ENCODE measurements at regions not wholly inside any gene's neighbourhood (a gene's known extent, or its start where the extent isn't known, plus 50 kb on each side); places are given as distances from the start of the nearest gene placed in this dataset.

DNA sequence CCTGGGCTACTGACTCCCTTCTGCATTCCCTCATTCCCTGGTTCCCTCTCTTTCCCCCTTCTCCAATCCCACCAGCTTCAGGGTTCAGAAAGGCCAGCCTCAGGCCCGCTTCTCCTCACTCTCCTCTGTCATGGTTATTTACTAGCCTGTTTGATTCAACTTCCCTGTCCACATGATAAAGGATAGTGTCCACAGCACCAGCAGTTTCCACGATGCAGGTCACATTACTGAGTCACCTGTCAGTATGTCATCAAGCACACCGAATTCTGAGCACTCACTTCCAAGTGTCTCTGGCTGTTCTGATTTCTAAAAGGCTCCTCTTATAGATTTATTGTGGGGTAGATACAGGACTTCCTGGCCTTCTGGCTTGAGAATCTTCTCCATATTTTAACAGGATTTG, 96.6 kb upstream of the CTNNB1 start:
- TF ChIP-seq, protein P1, sequence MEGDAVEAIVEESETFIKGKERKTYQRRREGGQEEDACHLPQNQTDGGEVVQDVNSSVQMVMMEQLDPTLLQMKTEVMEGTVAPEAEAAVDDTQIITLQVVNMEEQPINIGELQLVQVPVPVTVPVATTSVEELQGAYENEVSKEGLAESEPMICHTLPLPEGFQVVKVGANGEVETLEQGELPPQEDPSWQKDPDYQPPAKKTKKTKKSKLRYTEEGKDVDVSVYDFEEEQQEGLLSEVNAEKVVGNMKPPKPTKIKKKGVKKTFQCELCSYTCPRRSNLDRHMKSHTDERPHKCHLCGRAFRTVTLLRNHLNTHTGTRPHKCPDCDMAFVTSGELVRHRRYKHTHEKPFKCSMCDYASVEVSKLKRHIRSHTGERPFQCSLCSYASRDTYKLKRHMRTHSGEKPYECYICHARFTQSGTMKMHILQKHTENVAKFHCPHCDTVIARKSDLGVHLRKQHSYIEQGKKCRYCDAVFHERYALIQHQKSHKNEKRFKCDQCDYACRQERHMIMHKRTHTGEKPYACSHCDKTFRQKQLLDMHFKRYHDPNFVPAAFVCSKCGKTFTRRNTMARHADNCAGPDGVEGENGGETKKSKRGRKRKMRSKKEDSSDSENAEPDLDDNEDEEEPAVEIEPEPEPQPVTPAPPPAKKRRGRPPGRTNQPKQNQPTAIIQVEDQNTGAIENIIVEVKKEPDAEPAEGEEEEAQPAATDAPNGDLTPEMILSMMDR (IDR thresholded peaks at IDR 0.05): no peak
- TF ChIP-seq POLR2A (IDR thresholded peaks at IDR 0.05): no peak

Data from testis (tissue), 2 donors.